ENCODE measurements at regions not wholly inside any gene's neighbourhood (a gene's known extent, or its start where the extent isn't known, plus 50 kb on each side); places are given as distances from the start of the nearest gene placed in this dataset.

GRCh38 chr21:35337573-35337972 lies 288.5 kb upstream of the RUNX1 start:
- no peak for DNase-seq (ENCODE audit: low spot score)

- no peak for DNase-seq (ENCODE audit: low spot score)
These were observed 287.4 kb upstream of the RUNX1 start for GRCh38 chr21:35336534-35336933.

DNA sequence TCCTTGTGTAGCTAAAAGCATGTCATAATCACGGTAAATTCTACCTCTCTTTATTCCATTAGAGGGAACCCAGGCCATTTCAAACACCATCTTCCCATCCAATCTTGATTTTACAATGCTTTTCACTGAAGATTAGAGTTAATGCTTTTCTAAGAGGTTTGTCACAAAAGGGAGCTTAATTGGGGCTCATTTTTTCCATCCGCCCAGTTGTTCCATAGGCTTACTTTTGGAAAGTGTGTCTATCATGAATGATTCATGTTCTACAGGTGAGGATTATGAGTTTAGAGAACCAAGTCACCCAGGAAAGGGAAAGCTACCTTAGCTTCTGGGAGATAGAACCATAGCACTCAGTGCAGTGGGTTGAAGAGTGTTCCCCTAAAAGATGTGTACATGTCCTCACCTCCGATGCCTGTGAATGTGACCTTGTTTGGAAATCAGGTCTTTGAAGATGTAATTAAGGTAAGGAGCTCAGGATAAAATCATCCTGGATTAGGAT lies 286.9 kb upstream of the RUNX1 start:
- DNase-seq (ENCODE audit: low spot score) = no peak

DNA sequence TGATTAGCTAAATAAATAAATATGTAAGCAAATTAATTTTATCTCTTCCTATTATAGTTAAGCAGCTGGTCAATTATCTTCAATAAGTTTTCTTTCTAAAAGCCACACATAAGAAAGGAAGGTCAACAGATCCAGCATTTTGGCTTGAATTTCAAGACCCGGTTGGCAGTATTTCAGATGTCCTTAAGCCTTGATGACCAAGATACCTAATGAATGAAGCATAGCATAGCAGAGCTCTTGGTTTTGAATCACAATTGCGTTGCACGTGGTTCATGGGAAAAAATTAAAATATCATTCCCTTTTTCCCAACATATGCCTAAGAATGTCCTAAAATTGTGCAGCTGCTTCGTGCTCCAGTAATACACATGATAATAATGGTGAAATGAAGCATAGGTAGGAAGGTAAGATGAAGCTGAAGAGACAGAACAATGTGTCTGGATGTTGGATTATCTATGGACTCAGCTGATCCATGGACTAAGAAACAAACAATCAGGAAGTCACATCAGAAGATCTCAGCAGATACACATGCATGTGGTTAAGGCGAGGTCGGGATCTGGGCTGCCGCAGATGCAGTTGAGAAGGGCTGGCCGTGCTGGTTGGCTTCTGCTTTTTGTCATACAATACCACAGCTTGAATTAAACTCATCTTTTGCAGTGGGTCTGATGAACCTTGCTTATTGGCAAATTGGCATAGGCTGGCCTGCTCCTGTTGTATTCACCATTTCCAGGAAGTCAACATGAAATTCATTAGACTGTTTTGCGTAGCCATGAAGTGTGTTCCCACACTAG lies 284.9 kb upstream of the RUNX1 start:
- DNase-seq (ENCODE audit: low spot score) = no peak

GRCh38 chr21:35332841-35333426 lies 283.8 kb upstream of the RUNX1 start:
- DNase-seq (ENCODE audit: low spot score) = no peak

DNA sequence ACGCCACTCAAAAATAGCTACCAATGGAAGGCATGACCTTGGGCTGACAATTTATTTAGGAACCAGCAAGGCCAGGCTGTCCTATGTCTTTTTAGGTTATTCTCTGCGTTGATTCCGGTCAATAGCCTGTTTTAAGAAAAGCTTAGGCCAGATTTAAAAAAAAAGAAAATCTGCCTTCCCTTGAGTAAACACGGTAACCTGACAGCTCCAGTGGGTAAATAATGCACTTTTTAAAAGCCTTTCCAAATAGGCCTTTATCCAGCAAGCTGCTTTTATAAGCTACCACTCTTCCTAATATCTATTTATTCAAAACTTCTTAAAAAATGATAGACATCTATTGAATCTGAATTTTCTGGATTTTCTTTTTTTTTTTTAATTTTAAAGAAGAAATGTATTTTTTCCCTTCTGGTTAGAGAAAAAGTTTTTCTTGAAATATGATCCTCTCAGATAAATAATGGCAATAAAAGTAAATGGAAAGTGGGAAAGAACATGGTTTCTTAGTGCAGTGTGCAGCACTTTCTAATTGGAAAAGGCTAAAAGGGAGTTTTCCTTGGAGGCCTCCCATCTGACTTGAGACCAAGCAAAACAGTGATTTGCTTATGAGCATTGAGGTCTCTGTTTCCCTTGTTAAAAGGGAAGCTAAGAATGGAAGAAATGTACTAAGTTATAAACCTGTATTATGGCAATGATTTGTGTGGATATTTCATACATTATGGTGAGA lies 281.0 kb upstream of the RUNX1 start:
- DNase-seq (ENCODE audit: low spot score) = no peak

DNA sequence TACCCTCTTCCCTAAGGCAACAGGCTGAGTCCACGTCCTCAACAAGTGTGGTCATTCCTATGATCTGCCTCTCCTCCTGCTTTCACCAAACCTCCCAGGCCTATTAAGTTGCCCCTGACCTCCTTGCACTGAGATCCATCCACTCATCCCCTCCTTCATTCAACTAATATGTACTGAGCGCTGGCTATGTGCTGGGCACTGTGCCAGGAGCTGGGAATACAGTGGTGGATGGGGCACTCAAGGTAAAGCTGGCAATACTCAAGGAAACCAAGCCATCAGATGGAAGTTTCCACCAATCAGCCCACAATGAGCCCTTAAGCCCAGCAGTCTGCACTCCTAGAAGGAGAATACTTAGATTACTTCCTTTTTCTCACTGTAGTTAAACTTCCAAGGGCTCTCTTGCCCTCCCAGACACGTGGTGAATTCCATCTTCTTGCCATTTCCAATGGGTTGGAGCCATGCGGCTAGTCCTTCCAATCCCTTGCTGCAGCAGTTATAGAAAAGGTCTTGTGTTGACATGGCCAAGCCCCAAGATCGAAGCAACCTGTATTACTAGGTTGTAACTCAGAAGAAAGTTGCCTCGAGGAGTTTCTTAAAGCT lies 279.9 kb upstream of the RUNX1 start:
- no peak for DNase-seq (ENCODE audit: low spot score)

DNA sequence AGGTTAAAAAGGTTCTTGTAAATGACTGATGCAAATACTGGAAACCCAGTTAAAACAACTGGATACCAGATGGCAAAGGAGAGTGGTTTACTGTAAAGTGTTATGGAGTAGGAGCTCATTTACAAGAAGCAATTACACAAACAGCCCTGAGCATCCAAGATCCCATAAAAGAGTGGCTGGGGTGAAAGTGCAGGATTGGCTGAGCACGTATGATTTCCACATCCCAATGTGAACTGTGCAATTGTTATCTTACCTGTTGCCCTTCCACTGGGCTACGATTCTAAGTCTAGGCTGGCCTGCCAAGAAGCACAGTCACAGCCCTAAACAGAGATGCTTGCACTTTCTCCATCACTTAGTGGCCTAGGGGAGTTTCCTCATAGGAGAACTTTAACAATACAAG lies 277.6 kb upstream of the RUNX1 start:
- no peak for DNase-seq (ENCODE audit: low spot score)

DNA sequence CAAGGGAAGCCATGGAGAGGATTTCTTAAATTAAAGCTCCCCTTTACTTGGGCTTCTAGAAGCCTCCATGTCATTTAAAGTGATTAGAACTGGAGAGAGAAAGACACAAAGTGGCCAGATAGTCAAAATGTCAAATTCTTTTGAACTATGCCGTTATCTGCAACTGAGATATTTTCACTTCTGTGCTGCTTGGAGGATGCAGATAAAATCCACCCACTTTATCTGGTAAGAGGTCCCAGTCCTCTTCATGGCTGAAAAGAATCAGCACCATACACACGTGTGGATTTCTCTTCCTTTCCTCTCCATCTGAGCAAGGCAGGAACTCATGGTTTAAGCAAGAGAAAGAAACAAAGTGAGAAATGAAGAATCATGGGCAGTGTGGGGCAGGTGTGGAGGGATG lies 276.9 kb upstream of the RUNX1 start:
- DNase-seq (ENCODE audit: low spot score) = no peak

GRCh38 chr21:35324372-35325220 lies 275.5 kb upstream of the RUNX1 start:
- DNase-seq (ENCODE audit: low spot score) = peak; percentile 59

DNA sequence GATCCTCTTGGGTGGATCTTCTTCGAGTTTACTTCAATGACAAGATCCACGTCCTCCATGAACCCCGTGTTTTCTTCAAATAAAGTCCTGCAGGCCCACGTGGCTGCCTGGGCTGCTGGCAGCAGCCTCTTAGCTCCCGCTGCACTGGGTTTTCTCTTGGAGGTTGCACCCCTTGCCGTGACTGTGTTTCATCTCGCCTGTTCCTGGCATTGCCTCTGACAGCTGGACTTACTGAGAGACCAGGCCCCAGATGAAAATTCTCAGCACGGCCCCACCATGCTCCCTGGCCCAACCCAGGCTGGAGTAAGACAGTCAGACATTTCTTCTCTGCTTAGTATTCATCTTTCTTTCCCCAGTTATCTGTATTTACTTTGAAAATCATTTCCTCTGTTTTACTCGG lies 274.8 kb upstream of the RUNX1 start:
- DNase-seq (ENCODE audit: low spot score) = no peak

- no peak for DNase-seq (ENCODE audit: low spot score)
These were observed 272.5 kb upstream of the RUNX1 start for GRCh38 chr21:35321322-35322200.

GRCh38 chr21:35319684-35320283 lies 270.7 kb upstream of the RUNX1 start:
- DNase-seq (ENCODE audit: low spot score) = no peak

- DNase-seq (ENCODE audit: low spot score) = no peak
These were observed 267.8 kb upstream of the RUNX1 start for GRCh38 chr21:35316933-35317332.

GRCh38 chr21:35316456-35316855 lies 267.4 kb upstream of the RUNX1 start:
- DNase-seq (ENCODE audit: low spot score) = no peak

DNA sequence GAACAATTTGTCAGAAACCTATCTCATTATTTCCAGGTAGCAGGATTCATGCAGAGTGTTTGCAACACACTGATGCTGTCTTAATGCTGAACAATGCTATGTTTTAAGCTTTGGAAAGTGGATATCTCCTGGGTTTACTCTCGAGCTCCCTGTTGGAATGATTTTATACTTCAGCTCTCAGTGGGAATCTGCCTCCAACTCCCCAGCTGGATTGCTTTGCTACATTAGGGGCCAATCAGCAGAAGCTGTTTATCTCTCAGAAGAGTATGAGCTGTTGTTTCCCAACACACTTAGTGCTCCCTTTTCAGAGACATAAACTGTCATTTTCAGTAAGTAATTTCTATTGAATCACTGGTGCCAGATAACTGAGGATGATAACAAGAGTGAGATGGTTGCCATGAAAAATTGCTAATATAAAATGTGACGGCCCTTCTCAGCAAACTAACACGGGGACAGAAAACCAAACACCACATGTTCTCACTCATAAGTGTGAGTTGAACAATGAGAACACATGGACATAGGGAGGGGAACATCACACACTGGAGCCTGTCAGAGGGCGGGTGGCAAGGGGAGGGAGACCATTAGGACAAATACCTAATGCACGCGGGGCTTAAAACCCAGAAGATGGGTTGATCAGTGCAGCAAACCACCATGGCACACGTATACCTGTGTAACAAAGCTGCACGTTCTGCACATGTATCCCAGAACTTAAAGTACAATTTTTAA lies 265.9 kb upstream of the RUNX1 start:
- no peak for DNase-seq (ENCODE audit: low spot score)

- no peak for DNase-seq (ENCODE audit: low spot score)
These were observed 262.9 kb upstream of the RUNX1 start for GRCh38 chr21:35311985-35312384.

DNA sequence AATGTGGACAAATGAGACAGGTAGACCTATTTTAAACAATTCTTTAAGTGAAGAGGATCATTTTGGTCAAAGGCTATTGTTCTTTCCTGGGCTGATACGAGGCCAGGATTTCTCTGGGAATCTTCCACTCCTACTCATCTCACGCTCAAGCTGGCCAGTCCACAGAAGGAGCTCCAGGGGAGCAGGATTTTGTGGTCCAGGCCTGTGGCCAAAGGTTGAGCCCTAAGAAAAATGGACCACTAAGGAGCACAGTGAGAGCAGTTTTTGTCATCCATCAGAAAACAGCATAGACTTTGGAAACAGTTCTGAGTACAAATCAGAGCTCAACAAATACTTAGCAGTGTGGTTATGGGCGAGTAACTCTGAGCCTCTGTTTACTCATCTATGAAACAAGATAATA lies 260.2 kb upstream of the RUNX1 start:
- DNase-seq (ENCODE audit: low spot score) = peak; percentile 42

DNA sequence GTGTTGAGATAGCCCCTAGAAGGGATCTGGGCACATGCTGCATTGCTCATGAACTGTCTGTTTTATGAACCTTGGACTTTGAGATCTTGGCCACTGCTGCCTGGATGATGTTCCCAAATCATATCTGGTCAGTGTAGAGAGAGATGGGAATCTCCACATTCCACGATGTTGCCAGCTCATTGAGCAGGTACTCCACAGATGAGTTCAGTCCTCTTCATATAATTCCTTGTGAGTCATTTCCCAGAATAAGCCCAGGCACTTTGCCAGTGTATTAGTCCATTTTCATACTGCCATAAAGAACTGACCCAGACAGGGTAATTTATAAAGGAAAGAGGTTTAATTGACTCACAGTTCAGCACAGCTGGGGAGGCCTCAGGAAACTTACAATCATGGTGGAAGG lies 254.0 kb upstream of the RUNX1 start:
- DNase-seq (ENCODE audit: low spot score) = peak; percentile 97

GRCh38 chr21:35298757-35299156 lies 249.7 kb upstream of the RUNX1 start:
- DNase-seq (ENCODE audit: low spot score) = peak; percentile 6

All from kidney tubule cell (primary cell).